DLD1 (cell line): ENCODE measurements at regions not wholly inside any gene's neighbourhood (a gene's known extent, or its start where the extent isn't known, plus 50 kb on each side); places are given as distances from the start of the nearest gene placed in this dataset.

Experiments used
- in situ Hi-C: cut with HindIII; loops from 2 replicates; pipeline ENCODE4 v1.10.0; 2017; ENCODE audit warnings: low sequenced_read_pairs

- in situ Hi-C loops: no loop called here
These were observed 162.7 kb upstream of the SGCD start for GRCh38 chr5:156164306-156164705.

GRCh38 chr5:156169495-156169894 is 157.5 kb upstream of the SGCD start:
- in situ Hi-C loops: no loop called here

- in situ Hi-C loops: no loop called here
These were observed 156.5 kb upstream of the SGCD start for GRCh38 chr5:156170351-156170961.

- in situ Hi-C loops: no loop called here
These were observed 152.7 kb upstream of the SGCD start for GRCh38 chr5:156174225-156174624.

DNA sequence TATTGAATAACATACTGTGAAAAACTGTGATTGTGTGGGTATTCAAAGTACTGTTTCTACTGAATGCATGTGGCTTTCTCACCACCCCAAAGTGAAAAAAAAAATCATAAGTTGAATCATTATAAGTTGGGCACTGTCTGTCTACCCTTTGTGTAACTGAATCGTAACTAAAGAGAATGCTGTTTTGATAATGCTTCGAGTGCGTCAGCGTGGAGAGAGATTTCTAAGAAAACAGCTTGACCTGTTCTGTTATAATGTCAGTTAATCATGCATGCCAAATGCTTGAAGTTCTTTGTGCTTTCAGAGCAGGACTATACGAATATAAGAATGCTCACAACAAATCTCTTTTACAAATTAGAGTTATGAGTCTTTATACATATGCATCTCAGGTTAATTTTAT is 148.8 kb upstream of the SGCD start:
- in situ Hi-C loops: no loop called here

DNA sequence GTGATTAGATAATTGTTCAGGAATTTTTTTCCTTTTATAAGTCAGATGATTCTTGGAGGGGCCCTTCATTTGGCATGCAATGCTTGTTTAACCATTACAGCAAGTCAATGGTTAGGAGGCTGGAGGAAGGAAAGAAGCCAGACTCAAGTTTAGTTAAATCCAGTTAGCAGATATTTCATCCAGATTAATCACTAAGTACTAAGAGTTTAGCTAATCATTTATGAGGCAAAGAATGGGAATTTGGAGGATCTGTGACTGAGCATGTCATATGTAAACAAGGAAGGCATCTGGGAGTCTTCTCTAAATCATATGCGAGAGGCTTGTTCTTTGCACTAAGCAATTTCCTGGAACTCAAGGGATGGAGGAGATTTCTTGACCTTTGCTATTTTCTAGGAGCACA is 145.3 kb upstream of the SGCD start:
- in situ Hi-C loops: no loop called here

- in situ Hi-C loops: no loop called here
These were observed 144.6 kb upstream of the SGCD start for GRCh38 chr5:156182174-156182967.

- in situ Hi-C loops: no loop called here
These were observed 140.2 kb upstream of the SGCD start for GRCh38 chr5:156186760-156187159.

DNA sequence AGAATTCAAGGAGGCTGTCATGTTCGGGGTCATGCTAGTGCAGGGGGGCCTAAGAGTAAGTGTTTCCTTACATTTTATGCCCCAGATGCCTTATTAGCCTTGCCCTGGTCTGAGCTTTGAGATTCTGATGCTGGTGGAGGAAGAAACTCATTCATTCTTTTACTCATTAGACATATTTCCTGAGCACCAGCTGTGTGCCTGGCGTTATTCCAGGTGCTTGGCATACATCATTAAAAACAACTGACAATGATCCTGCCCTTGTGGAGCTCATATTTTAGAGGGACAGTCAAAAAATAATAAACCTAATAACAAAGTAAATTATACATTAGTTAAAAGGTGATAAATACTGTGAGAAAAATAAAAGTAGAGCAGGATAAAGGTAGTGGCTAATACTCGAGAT is 138.9 kb upstream of the SGCD start:
- in situ Hi-C loops: no loop called here

GRCh38 chr5:156189628-156190027 is 137.3 kb upstream of the SGCD start:
- in situ Hi-C loops: no loop called here

DNA sequence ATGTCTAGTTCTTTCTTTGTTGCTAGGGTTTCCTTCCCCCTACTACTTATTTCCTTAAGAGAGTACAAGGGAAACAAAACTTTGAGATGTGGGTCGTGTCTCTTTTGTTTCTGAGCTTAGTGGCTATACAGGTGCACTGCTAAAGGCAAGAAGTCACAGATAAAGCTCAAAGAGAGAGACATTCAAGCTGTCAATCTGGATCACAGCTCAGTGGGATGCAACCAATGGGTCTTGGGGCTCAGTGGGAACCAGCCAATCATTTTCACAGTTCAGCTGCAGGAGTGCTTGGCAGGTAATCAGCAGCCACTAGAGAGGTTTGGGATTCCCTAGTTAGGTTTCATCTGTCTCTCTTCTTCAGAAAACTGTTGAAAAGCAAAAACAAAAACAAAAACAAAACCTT is 135.4 kb upstream of the SGCD start:
- in situ Hi-C loops: no loop called here

DNA sequence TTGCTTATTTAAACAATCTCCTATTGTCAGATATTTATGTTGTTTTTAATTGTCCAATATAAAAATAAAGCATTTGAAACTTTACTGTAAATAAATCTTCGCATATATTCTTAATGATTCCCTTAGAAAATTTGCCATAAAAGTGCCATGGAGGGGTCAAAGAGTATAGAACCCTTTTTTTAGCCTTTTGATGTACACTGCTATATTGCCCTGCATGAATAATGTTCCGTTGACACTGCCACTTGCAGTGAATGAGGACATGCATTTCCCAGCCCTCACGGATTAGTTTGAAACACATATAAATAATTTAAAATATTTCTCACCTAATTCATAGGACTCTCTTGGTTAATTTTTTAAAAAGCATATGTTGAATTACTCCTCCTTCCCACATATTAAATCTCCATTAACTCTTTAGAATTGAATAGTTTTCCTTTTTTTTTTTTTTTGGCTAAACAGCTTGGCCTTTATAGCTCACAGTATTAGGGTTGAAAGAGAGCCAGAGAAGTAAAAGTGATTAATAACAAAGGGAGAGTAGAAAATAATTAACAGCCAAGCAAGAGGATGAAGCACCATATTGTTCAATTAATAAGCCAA is 129.8 kb upstream of the SGCD start:
- in situ Hi-C loops: no loop called here

DNA sequence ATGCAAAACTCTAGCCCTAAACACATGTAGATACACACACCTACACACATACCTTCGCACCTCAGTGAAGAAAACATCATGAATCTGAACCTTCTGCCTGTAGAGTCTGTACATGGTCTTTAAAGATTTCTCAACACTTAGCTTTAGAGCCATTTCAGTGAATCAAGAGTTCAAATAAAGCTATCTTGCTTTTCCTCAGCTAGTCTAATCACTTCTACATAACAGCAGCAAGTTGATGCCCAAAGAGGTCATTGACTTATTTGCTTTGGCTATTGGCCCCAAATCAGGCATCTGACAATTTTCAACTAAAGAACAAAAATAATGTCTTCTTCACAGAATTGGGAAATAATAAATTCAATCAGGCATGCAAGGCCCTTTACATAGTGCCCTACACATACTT is 127.9 kb upstream of the SGCD start:
- in situ Hi-C loops: no loop called here

GRCh38 chr5:156200938-156201787 is 125.8 kb upstream of the SGCD start:
- in situ Hi-C loops: no loop called here

DNA sequence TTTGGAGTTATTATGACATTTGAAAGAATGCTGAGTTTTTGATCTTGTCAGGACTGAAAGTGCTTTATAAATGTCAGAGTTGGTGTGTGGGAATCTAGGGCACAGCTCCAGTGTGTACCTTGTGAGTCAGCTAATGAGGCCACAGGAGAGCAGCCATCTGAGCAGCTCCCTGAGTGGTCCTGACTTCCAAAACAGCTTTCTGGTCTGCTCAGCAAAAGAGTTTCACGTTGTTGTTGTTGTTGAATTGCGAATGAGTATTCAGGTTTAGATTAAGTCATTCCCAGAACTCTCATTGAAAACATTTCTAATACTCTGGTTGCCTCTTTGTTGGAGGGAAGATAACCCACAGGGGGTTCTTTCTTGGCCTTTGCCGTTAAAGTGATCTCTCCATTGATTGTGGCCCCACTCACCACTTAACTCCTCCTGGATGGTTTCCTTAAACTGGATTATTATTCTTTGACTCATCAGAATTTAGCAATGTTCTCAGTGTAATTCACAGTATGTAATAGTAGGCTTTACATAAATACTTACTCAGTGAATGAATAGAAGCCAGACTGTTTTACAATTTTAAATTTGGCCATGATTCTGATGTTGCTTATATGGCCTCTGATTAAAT is 125.1 kb upstream of the SGCD start:
- in situ Hi-C loops: no loop called here

DNA sequence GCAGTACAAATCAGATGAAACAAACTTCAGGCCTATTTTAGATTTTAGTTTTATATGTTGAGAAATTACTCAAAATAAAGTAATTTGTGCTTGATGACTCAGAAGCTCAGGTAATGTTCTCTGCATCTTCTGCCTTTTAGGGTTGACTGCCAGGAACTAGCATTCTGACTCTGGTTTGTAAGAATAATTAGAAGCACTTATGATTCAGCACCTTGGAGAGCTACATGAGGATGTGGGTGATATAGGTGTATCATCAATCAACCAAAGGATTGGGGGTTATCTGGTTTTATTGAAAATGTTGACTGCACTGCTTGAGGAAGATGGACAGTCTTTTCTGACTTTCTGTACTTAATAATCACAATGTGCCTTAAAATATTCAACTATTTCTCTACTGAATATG is 118.7 kb upstream of the SGCD start:
- in situ Hi-C loops: no loop called here

DNA sequence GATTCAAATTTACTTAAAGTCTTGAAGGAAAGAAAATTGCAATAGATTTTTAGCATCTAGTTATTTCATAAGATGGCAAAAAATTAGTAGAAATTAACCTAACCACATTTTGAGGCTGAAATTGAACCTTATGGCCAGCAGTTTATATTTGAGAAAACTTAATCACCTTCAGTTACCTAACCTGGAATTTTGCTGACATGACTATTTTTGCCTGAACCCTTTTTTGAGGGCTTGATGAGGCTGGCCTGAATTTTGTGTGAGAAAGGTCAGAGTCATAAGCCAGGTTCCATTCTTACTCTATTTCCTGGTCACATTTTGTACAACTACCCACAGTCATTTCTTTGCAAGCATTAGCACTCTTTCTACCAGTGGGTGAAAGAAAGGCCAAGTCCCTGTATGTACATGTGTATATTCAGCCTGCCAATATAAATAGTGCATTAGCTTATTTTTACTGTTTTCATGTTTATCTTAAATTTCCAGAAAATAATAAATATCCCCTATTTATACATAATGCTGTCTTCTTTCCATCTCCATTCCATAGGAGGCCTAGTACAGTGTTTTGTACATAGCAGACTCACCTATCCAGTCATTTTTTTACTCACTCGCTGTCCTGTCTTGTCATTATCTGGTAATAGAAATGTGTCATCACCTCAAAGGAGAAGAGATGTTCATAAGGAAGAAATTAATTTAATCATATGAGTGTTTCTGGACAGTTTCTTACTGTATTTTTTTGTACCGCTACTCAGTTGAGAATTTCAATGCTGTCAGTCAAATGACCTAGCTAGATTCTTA is 108.4 kb upstream of the SGCD start:
- in situ Hi-C loops: no loop called here

DNA sequence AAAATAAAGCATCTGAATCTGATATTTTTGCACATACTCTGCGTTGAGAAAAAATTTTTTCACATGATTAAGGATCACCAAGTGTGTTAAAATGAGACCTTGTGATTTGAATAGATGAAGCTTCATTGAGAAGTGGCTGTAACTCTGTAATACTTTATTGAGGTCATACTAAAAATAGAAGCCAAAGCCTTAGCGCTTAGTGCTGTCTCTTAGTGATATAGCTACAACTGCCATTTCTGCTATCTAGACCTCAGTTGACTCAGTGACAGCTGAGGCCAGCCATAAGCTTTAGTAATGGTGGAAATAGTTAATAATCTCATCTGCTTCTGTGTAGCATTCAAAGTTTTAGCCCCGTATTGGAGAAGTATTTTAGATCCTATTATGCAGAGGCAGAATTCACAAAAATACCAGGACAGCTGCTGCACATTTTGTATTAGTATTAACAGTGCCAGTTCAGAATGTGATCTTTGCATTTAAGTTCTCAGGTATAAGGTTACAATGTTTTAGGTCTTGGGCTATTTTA is 107.4 kb upstream of the SGCD start:
- in situ Hi-C loops: no loop called here

DNA sequence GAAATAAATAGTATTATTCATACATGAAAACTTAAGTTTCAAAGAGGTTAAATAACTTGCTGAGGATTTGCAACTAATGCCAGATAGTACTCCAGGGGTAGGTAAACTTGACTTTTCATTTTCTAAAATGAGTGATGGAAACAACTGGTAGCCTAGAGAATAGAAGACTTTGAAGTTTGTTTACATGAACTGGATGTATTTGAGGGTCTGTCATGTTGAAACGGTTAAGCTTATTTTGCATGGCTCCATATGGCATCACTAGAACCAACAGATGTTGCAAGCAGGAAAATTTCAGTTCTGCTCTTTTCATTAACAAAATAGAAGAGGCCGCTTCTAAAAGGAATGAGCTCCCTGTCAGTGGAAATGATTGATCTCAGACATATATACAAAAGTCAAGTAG is 105.1 kb upstream of the SGCD start:
- in situ Hi-C loops: no loop called here

DNA sequence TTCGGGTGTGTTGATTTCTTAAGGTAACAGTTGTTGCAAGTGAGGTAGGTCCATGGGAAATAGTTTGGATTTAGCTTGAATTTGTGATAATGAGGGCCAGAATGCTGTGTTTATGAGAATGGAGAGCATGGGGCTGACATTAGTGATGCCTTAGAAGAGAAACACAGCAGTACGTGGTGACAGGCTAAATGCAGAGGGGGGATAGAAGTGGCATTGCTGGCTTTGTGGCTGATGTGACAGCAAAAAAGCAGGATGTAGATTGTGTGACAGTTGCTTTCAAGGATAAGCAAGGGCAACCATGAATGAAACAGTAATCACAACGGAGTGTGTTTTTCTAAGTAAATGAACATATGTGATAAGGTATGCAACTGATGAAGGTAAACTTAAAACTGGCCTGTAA is 103.4 kb upstream of the SGCD start:
- in situ Hi-C loops: no loop called here
